Nephron (organoid): ENCODE measurements at regions not wholly inside any gene's neighbourhood (a gene's known extent, or its start where the extent isn't known, plus 50 kb on each side); places are given as distances from the start of the nearest gene placed in this dataset.

ENCODE experiments used
- H3K27ac Mint-ChIP-seq, 3 experiments: 2 replicates each; pipeline ENCODE4 v1.8.0; 2020; ENCODE audit warnings: mixed read lengths in 3 of 3, mild to moderate bottlenecking in 2 of 3, moderate library complexity in 1 of 3
- H3K27me3 Mint-ChIP-seq: 2 replicates; pipeline ENCODE4 v1.8.0; 2021; ENCODE audit warnings: low read depth, mild to moderate bottlenecking, moderate library complexity, mixed read lengths
- H3K36me3 Mint-ChIP-seq: 2 replicates; pipeline ENCODE4 v1.8.0; 2020; ENCODE audit warnings: low read depth, mixed read lengths
- H3K4me1 Mint-ChIP-seq: 2 replicates; pipeline ENCODE4 v1.8.0; 2020; ENCODE audit warnings: mixed read lengths
- H3K4me3 Mint-ChIP-seq, 3 experiments: 2 replicates each; pipeline ENCODE4 v1.8.0; 2020; ENCODE audit warnings: mild to moderate bottlenecking in 3 of 3, mixed read lengths in 3 of 3, moderate library complexity in 2 of 3
- H3K9me3 Mint-ChIP-seq: 2 replicates; pipeline ENCODE4 v1.8.0; 2020; ENCODE audit warnings: mixed read lengths
- TF ChIP-seq, protein P1 (sequence below), 3 experiments: fragments of 200-600 bp; sonication (generic); IDR thresholded peaks; one replicate each; pipeline ENCODE4 v1.5.0; 2021; ENCODE audit warnings: antibody characterized with exemption in 3 of 3; ENCODE audit not compliant: unreplicated experiment in 3 of 3

DNA sequence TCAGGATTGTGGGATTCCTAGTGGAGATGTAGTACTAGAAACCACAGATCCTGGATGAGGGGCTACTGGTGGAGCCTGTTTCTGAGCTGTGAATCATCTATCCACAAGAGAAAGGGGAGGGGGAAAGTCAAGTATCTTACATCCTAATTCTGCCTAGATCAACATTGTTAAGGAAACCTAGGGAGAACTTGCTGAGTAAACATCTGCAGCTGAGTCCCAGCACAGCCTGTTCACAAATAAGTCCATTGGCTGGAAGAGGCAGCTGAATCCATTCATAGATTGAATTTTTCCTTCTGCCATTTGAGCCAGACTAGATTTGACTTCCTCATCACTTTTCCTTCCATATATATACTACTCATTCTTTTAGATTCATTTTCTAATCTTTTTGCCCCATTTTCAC, 460.5 kb downstream of the TUSC7 start:
- no peak overlapping the region for H3K27ac Mint-ChIP-seq

GRCh38 chr3:117171124-117171523, 461.5 kb downstream of the TUSC7 start:
- Mint-ChIP-seq H3K36me3 (no peaks in the 10 kb centered on the region), H3K27me3 (no peaks in the 10 kb centered on the region), H3K4me3 (no peak overlapping the region), H3K4me1 (no peaks in the 10 kb centered on the region), H3K9me3 (no peaks in the 10 kb centered on the region), H3K27ac (no peak overlapping the region)
- TF ChIP-seq, protein P1, sequence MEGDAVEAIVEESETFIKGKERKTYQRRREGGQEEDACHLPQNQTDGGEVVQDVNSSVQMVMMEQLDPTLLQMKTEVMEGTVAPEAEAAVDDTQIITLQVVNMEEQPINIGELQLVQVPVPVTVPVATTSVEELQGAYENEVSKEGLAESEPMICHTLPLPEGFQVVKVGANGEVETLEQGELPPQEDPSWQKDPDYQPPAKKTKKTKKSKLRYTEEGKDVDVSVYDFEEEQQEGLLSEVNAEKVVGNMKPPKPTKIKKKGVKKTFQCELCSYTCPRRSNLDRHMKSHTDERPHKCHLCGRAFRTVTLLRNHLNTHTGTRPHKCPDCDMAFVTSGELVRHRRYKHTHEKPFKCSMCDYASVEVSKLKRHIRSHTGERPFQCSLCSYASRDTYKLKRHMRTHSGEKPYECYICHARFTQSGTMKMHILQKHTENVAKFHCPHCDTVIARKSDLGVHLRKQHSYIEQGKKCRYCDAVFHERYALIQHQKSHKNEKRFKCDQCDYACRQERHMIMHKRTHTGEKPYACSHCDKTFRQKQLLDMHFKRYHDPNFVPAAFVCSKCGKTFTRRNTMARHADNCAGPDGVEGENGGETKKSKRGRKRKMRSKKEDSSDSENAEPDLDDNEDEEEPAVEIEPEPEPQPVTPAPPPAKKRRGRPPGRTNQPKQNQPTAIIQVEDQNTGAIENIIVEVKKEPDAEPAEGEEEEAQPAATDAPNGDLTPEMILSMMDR (IDR thresholded peaks at IDR 0.05; ENCODE audit: unreplicated experiment in 3 of 3): no peak

More for the DNA sequence above, 460.5 kb downstream of the TUSC7 start:
- Mint-ChIP-seq H3K27me3 (no peaks in the 10 kb centered on the region), H3K4me3 (no peak overlapping the region), H3K4me1 (no peaks in the 10 kb centered on the region), H3K36me3 (no peaks in the 10 kb centered on the region), H3K9me3 (no peaks in the 10 kb centered on the region)
- TF ChIP-seq, protein P1 (IDR thresholded peaks at IDR 0.05; ENCODE audit: unreplicated experiment in 3 of 3): no peak

- Mint-ChIP-seq H3K27ac (no peak overlapping the region), H3K4me1 (no peaks in the 10 kb centered on the region), H3K9me3 (no peaks in the 10 kb centered on the region), H3K4me3 (no peak overlapping the region), H3K36me3 (no peaks in the 10 kb centered on the region), H3K27me3 (no peaks in the 10 kb centered on the region)
- TF ChIP-seq, protein P1 (IDR thresholded peaks at IDR 0.05; ENCODE audit: unreplicated experiment in 3 of 3): no peak
These were observed 462.8 kb downstream of the TUSC7 start for GRCh38 chr3:117172426-117172825.

DNA sequence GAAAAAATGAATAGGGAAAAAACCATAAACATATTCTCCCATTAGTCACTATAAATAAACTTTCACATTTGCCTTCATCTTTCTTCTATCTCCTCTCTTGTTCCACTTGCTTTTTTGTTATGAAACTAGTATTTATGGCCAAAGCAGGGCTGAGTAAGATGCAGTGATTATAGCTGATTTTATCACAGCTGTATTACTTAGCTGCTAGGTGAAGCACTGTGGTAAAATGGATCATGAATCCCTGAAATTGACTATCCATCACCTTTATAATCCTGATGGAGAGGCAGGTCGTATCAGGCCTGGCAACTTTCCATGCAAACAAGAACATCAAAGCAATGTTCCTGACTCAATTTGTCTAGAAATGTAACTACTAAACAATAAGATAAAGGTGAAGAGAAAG, 471.6 kb downstream of the TUSC7 start:
- H3K36me3 Mint-ChIP-seq: no peaks in the 10 kb centered on the region
- H3K9me3 Mint-ChIP-seq: no peaks in the 10 kb centered on the region
- no peak overlapping the region for H3K27ac Mint-ChIP-seq
- no peaks in the 10 kb centered on the region for H3K27me3 Mint-ChIP-seq
- TF ChIP-seq, protein P1 (IDR thresholded peaks at IDR 0.05; ENCODE audit: unreplicated experiment in 3 of 3): no peak
- H3K4me3 Mint-ChIP-seq: no peak overlapping the region
- no peaks in the 10 kb centered on the region for H3K4me1 Mint-ChIP-seq

DNA sequence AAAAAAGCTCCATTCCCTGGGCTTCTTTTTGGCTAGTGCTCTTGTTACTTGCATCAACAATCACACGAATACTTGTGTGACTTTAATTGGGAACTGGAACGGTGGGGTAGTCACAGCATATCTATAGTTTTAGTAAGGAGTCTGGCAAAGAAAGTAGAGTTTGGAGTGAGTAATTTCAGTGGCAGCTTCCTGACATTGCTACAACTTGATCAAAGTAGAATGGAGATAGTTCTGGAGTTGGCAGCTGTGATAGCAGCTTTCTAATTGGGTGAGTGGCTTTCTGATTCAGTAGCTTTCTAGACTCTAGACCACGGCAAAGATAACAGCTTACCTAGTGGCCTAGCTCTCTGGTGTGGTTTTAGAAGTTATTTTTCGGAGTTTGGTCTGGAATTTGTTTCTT, 475.0 kb downstream of the TUSC7 start:
- H3K27me3 Mint-ChIP-seq: no peaks in the 10 kb centered on the region
- H3K9me3 Mint-ChIP-seq: peaks cover 3% of the 10 kb centered on the region
- H3K4me1 Mint-ChIP-seq: no peaks in the 10 kb centered on the region
- H3K36me3 Mint-ChIP-seq: no peaks in the 10 kb centered on the region
- H3K4me3 Mint-ChIP-seq: no peak overlapping the region
- TF ChIP-seq, protein P1 (IDR thresholded peaks at IDR 0.05; ENCODE audit: unreplicated experiment in 3 of 3): no peak
- H3K27ac Mint-ChIP-seq: no peak overlapping the region

GRCh38 chr3:117191245-117191644, 481.7 kb downstream of the TUSC7 start:
- no peak overlapping the region for H3K27ac Mint-ChIP-seq
- TF ChIP-seq, protein P1 (IDR thresholded peaks at IDR 0.05; ENCODE audit: unreplicated experiment in 3 of 3): no peak
- peaks cover 3% of the 10 kb centered on the region for H3K9me3 Mint-ChIP-seq
- H3K36me3 Mint-ChIP-seq: no peaks in the 10 kb centered on the region
- no peaks in the 10 kb centered on the region for H3K4me1 Mint-ChIP-seq
- no peaks in the 10 kb centered on the region for H3K27me3 Mint-ChIP-seq
- no peak overlapping the region for H3K4me3 Mint-ChIP-seq
